OCI-LY7 (cell line): ENCODE measurements at regions not wholly inside any gene's neighbourhood (a gene's known extent, or its start where the extent isn't known, plus 50 kb on each side); places are given as distances from the start of the nearest gene placed in this dataset.

Experiments used
- CTCF ChIP-seq: fragments of 200-600 bp; sonication (generic); conservative IDR thresholded peaks from 2 replicates; pipeline ENCODE4 v1.5.1; 2014; ENCODE audit warnings: mild to moderate bottlenecking, antibody characterized with exemption, low read length, moderate library complexity, mixed read lengths
- EZH2phosphoT487 ChIP-seq: fragments of 200-600 bp; sonication (generic); IDR thresholded peaks from 2 replicates; pipeline ENCODE4 v1.6.1; 2018; ENCODE audit warnings: low read depth, borderline replicate concordance, mild to moderate bottlenecking, mixed run types, antibody characterized with exemption, low read length, moderate library complexity, mixed read lengths

GRCh38 chr4:14084598-14084997 is 457.1 kb upstream of the BOD1L1 start:
- TF ChIP-seq CTCF, result no peak
- no peak for TF ChIP-seq EZH2phosphoT487
